SU-DHL-6 (cell line): ENCODE measurements at regions not wholly inside any gene's neighbourhood (a gene's known extent, or its start where the extent isn't known, plus 50 kb on each side); places are given as distances from the start of the nearest gene placed in this dataset.

ENCODE experiments used
- CTCF ChIP-seq: fragments of 200-600 bp; sonication (generic); IDR thresholded peaks from one replicate; pipeline ENCODE4 v1.5.1; 2017; ENCODE audit warnings: antibody characterized with exemption, mild to moderate bottlenecking, low read length, moderate library complexity; ENCODE audit not compliant: insufficient read depth, poor library complexity, severe bottlenecking
- EZH2phosphoT487 ChIP-seq: fragments of 200-600 bp; sonication (generic), shearing (Covaris generic); conservative IDR thresholded peaks from 2 replicates; pipeline ENCODE4 v1.6.1; 2018; ENCODE audit warnings: mild to moderate bottlenecking, antibody characterized with exemption, low read length, moderate library complexity, mixed read lengths

DNA sequence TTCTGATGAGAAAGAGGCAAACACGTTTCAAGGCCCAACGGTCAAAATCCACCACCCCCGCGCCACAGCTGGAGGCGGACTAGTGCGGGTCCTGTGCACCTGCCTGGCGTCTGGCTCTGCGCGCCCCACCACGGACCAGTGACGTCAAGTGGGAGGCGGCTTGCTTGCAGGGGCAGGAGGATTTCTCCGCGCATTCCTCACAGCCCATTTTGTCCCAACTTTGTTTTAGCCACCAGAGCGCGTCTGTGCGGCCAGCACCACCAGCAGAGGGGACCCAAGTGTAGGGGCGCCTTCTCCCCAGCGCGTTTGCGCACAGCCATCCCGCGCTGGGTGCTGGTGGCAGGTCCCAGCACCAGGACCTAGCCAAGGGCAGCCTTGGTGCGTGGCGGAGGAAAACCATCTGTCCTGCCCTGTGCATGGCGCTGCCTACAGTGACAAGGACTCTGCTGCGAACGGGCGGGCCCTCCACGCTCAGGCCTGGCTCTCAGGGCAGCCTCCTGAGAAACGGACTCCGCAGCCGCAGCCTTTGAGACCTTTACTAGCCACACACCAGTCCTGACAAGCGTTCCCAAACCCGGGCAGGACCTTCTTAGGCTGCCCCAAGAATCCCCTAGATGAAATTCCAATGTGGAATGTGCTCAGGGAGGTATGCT, 194.8 kb upstream of the EXOC2 start:
- TF ChIP-seq CTCF (no peak), EZH2phosphoT487 (no peak)
